GM21529 (cell line): ENCODE measurements at regions not wholly inside any gene's neighbourhood (a gene's known extent, or its start where the extent isn't known, plus 50 kb on each side); places are given as distances from the start of the nearest gene placed in this dataset.

Experiments used
- ATAC-seq: cut with Tn5 transposase; IDR thresholded peaks from one replicate; pipeline ENCODE4 v1.9.1; 2021; ENCODE audit not compliant: unreplicated experiment

GRCh38 chr22:48433647-48434046, 1394.0 kb downstream of the BRD1 start:
- ATAC-seq = no peak

- no peak for ATAC-seq
Observed at GRCh38 chr22:48432781-48433518, 1394.7 kb downstream of the BRD1 start.

GRCh38 chr22:48431536-48432315, 1395.9 kb downstream of the BRD1 start:
- ATAC-seq = no peak

GRCh38 chr22:48431014-48431413, 1396.7 kb downstream of the BRD1 start:
- no peak for ATAC-seq

DNA sequence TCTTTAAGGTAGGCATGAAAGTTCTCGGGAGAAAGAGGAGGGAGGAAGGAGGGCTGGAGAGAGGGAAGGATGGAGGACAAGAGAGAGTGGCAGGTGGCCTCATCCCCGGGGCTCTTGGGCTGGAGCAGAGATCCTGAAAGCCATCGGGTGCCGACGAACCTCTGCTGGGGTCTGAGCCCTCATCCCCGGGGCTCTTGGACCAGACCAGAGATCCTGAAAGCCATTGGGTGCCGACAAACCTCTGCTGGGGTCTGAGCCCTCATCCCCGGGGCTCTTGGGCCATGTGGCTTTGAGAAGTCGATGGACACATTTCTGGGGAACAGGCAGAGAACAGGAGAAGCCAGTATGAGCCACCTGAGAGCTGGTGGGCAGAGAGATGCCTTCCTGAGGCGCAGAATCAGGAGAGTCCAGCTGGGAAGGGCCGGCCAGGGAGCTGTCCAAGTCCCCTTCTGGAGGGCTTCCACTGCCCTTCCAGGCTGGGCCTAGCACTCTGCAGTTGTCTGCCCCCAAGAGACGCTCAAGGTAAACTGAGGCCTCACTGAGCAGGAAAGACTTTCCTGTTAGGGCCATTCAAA, 1398.1 kb downstream of the BRD1 start:
- ATAC-seq = no peak

DNA sequence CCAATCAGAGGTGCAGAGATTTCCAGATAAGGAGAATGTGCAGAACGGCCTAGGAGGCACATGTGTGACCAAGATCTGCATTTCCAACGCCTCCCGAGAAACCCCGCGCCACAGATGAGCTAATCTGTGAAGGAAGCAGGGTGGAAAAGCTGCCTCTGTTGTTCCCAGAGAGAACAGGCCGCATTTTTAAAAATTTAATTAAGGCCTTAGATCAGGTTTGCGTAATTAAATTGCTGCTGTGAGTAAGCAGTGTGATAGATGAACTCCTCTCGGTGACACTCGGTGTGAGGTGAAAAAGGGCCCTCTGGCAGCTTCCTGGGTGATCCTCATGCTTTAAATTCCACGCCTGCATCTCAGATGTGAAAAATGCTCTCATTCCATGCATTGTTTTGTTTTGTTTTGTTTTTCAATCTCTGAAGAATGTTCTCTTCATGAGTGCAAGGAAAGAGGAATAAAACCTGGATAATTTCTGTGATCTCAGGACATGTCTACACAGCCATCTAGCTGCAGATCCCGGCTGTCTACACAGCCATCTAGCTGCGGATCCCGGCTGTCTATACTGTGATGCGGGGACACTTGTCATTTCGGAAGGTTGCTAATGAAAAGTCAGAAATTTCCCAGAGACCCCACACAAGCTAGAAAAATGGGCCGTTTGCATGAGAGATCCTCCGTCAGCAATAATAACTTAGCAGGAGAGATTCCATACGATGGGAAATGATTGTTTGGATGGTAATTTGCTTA, 1398.9 kb downstream of the BRD1 start:
- ATAC-seq = no peak

GRCh38 chr22:48427731-48428211, 1399.9 kb downstream of the BRD1 start:
- no peak for ATAC-seq

GRCh38 chr22:48426466-48427380, 1401.0 kb downstream of the BRD1 start:
- ATAC-seq = no peak

GRCh38 chr22:48425641-48426040, 1402.0 kb downstream of the BRD1 start:
- no peak for ATAC-seq

GRCh38 chr22:48425091-48425506, 1402.6 kb downstream of the BRD1 start:
- ATAC-seq = no peak

- no peak for ATAC-seq
Observed at GRCh38 chr22:48424661-48425060, 1403.0 kb downstream of the BRD1 start.

DNA sequence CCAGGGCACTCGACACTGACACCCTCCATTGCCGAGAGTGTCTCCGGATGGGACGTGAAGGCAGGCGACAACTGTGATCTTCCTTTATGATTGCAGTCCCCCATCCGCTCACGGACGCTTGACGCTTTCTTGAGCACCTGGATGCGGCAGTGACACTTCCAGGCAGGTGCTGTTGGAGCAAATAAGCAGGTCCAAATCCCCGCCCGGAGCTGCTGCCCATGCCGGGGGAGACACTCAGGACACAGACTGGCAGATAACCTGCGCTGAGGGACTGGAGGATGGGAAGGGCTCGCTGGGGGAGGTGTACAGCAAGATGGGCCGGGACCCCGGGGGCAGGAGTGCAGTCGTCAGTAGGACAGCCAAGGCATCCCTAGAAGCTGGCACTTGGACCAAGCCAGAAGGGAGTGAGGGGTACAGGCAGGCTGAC, 1403.5 kb downstream of the BRD1 start:
- no peak for ATAC-seq

DNA sequence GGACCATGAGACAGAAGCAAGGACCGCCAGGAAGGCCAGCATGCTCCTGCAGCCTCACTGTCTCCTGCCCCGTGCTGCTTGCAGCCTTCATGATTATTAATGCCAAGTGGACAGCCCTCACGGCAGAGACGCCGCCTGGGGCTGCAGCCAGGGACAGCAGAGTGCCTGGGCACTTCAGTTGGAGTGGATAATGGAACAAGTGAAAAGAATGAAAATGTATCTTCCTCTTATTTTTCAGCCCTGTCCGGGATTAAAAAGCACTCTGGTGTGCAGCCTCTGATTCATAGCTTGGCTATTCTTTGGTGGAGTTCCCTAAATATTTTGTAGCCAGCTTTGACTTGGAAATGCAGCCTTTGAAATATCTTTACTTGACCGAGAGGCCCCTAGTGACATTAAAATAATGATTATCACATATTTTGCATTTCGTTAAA, 1404.2 kb downstream of the BRD1 start:
- no peak for ATAC-seq

DNA sequence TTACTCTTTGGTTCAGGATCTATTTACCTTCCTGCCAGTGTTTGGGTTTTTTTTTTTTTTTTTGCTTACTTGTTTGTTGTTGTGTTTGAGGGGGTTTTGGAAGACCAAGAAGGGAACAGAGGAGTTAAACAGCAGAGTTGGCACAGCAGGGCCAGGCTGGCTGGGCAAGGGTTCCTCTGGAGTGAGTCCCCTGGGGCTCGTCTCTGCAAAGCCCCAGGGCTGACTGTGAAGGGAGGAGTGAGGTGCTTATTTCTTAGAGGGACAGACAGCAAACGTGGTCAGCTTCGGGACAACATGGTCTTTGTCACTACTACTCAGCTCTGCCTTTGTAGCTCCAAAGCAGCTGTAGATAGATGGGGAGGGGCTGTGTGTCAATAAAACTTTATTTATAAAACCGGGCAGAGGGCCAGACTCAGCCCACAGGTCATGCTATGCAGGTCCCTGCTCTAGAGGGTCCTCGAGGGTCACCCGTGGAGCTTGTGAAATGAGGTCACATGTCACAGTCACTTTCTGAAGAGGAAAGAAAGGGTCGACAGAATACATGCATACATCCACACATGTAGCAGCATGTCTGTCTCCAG, 1404.7 kb downstream of the BRD1 start:
- ATAC-seq = no peak

DNA sequence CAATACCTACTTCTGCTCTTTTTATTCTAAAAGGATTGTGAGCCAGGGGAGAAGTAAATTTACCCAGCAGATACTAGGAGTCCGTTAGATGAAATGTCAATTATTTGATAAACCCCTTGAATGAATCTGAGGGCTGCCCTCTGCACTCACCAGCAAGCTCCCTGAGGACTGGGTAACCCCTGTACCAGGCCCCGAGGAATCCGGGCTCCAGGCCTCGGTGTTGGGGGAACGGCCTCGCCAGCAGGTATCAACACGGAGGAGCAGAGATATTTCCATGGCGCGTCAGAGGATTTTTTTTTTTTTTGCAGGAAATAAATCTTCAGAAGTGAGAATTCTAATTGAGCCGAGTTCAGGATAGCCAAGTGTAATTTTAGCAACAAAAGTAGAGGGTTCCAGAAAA, 1408.8 kb downstream of the BRD1 start:
- no peak for ATAC-seq

GRCh38 chr22:48417225-48418070, 1410.2 kb downstream of the BRD1 start:
- no peak for ATAC-seq

DNA sequence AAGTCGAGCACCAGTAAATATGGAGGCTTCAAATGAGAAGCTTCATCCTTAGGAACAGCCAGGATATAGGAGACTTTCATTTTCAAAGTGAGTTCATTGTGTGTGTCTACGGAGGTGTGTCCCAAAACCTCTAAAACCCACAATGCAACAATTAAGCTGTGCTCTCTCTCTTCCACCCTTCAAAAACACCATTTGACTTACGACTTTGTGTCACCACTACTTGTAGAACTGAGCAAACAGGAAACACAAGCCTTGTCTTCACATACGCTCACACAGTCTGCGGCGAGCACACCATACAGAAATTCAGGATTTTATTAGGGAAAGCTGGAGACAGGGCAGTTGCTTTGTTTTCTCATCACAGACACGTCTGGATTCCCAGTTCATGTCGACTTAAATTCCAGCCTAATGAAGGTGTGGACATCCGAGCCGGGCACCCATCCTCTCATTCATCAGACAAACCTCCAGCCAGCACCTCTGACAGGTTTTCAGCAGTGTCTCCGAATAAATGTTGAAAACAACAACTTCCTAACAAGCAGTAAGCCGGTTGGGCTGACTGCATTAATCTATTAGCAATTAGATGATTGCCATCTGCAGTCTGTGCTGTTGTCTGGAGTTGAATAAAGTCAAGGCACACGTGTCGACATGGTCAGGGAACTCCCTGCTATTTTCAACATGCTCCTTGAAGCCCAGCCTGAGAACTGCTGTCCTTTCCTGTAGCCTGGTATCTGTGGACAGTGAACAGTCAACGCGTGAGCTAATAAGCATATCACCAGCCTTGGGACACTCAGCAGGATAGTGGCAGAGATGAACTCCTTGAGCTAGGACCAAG, 1411.1 kb downstream of the BRD1 start:
- no peak for ATAC-seq

DNA sequence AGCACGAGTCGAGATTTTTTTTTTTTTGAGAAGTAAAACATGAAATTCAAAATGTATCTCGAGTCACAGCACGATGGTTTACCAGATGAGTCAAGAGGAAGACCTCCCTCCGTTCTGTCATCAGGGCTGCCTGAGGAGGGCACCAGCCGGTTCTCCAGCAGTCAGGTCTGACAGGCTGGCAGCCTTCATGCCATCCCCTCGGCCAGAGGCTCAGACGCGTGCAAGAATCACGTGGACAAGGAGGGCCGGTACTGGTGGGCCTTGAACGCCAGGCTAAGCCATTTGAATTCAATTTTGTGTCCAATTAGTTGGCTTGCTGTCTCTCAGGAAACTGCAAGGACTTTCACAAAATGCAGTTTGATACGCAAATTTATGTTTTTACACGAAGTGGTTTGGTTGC, 1412.2 kb downstream of the BRD1 start:
- no peak for ATAC-seq
